H9 (cell line): ENCODE measurements at regions not wholly inside any gene's neighbourhood (a gene's known extent, or its start where the extent isn't known, plus 50 kb on each side); places are given as distances from the start of the nearest gene placed in this dataset.

Experiments used
- DNase-seq: peaks from one replicate; pipeline ENCODE4 v3.0.0-alpha.2; 2017
- H2AFZ ChIP-seq: one replicate; pipeline ENCODE4 v1.6.1; 2013; ENCODE audit warnings: mild to moderate bottlenecking, low read length, control low read depth, moderate library complexity
- H2AK5ac ChIP-seq: 2 replicates; pipeline ENCODE4 v1.6.1; 2013; ENCODE audit warnings: low read length, control low read depth, mixed read lengths; ENCODE audit not compliant: insufficient read length
- H2BK120ac ChIP-seq: one replicate; pipeline ENCODE4 v1.6.1; 2013; ENCODE audit warnings: low read depth, mild to moderate bottlenecking, low read length, control low read depth, inconsistent platforms; ENCODE audit not compliant: poor library complexity, severe bottlenecking
- H2BK12ac ChIP-seq: 2 replicates; pipeline ENCODE4 v1.6.1; 2013; ENCODE audit warnings: low read length, control low read depth, mixed read lengths, low read depth; ENCODE audit not compliant: insufficient read length
- H2BK15ac ChIP-seq: 2 replicates; pipeline ENCODE4 v1.6.1; 2013; ENCODE audit warnings: low read depth, low read length, control low read depth
- H2BK20ac ChIP-seq: one replicate; pipeline ENCODE4 v1.6.1; 2013; ENCODE audit warnings: low read depth, mild to moderate bottlenecking, low read length, control low read depth, inconsistent platforms; ENCODE audit not compliant: poor library complexity, severe bottlenecking
- H2BK5ac ChIP-seq: 2 replicates; pipeline ENCODE4 v1.6.1; 2013; ENCODE audit warnings: low read length, control low read depth, mixed read lengths; ENCODE audit not compliant: insufficient read length
- H3K14ac ChIP-seq: 2 replicates; pipeline ENCODE4 v1.6.1; 2013; ENCODE audit warnings: low read length, control low read depth; ENCODE audit not compliant: insufficient read depth
- H3K18ac ChIP-seq: 2 replicates; pipeline ENCODE4 v1.6.1; 2013; ENCODE audit warnings: low read depth, mild to moderate bottlenecking, mixed read lengths, low read length, control low read depth; ENCODE audit not compliant: insufficient read length
- H3K23ac ChIP-seq: 2 replicates; pipeline ENCODE4 v1.6.1; 2013; ENCODE audit warnings: low read length, control low read depth, mixed read lengths, low read depth; ENCODE audit not compliant: insufficient read length
- H3K23me2 ChIP-seq: 2 replicates; pipeline ENCODE4 v1.6.1; 2013; ENCODE audit warnings: low read depth, mild to moderate bottlenecking, mixed read lengths, low read length, control low read depth; ENCODE audit not compliant: insufficient read length, poor library complexity, severe bottlenecking
- H3K27ac ChIP-seq: 2 replicates; pipeline ENCODE4 v1.5.1; 2013; ENCODE audit warnings: low read length, control low read depth, mixed read lengths, low read depth; ENCODE audit not compliant: insufficient read length
- H3K27me3 ChIP-seq: 2 replicates; pipeline ENCODE4 v1.6.1; 2013; ENCODE audit warnings: low read length, control low read depth, inconsistent platforms; ENCODE audit not compliant: insufficient read depth
- H3K4ac ChIP-seq: 2 replicates; pipeline ENCODE4 v1.6.1; 2013; ENCODE audit warnings: low read depth, mild to moderate bottlenecking, control low read depth, inconsistent platforms, low read length, moderate library complexity
- H3K4me1 ChIP-seq: 2 replicates; pipeline ENCODE4 v1.6.1; 2013; ENCODE audit warnings: low read length, control low read depth, inconsistent platforms; ENCODE audit not compliant: insufficient read depth
- H3K4me2 ChIP-seq: 2 replicates; pipeline ENCODE4 v1.6.1; 2013; ENCODE audit warnings: low read length, control low read depth, mixed read lengths; ENCODE audit not compliant: insufficient read length, insufficient read depth
- H3K56ac ChIP-seq: 2 replicates; pipeline ENCODE4 v1.6.1; 2013; ENCODE audit warnings: low read depth, mild to moderate bottlenecking, mixed read lengths, low read length, control low read depth; ENCODE audit not compliant: insufficient read length
- H3K79me1 ChIP-seq: 2 replicates; pipeline ENCODE4 v1.6.1; 2013; ENCODE audit warnings: low read depth, mild to moderate bottlenecking, moderate library complexity, low read length, control low read depth, inconsistent platforms; ENCODE audit not compliant: insufficient read depth, poor library complexity, severe bottlenecking
- H3K79me2 ChIP-seq: 2 replicates; pipeline ENCODE4 v1.6.1; 2013; ENCODE audit warnings: low read length, control low read depth, inconsistent platforms; ENCODE audit not compliant: insufficient read depth
- H3K9ac ChIP-seq: 2 replicates; pipeline ENCODE4 v1.6.1; 2013; ENCODE audit warnings: low read length, control low read depth, mixed read lengths; ENCODE audit not compliant: insufficient read length; ENCODE audit errors: extremely low read depth
- H3K9me3 ChIP-seq: one replicate; pipeline ENCODE4 v1.6.1; 2013; ENCODE audit warnings: low read depth, low read length, inconsistent platforms; ENCODE audit not compliant: control insufficient read depth
- H3T11ph ChIP-seq: one replicate; pipeline ENCODE4 v1.6.1; 2013; ENCODE audit warnings: mild to moderate bottlenecking, low read length, control low read depth, inconsistent platforms
- H4K20me1 ChIP-seq: one replicate; pipeline ENCODE4 v1.6.1; 2013; ENCODE audit not compliant: control insufficient read depth, insufficient read length, insufficient read depth
- H4K5ac ChIP-seq: 2 replicates; pipeline ENCODE4 v1.6.1; 2013; ENCODE audit warnings: low read depth, mild to moderate bottlenecking, mixed read lengths, low read length, control low read depth; ENCODE audit not compliant: insufficient read length
- H4K8ac ChIP-seq: replicated peaks from 2 replicates; pipeline ENCODE4 v1.6.1; 2013; ENCODE audit warnings: low read length, control low read depth, mixed read lengths, low read depth; ENCODE audit not compliant: insufficient read length
- H4K91ac ChIP-seq: 2 replicates; pipeline ENCODE4 v1.6.1; 2013; ENCODE audit warnings: low read depth, mild to moderate bottlenecking, moderate library complexity, mixed read lengths, low read length, control low read depth; ENCODE audit not compliant: insufficient read length
- H3K27ac Mint-ChIP-seq, 3 experiments: 2 replicates in 2 of 3; 3 replicates in 1 of 3; pipeline ENCODE4 v1.8.0; 2020 to 2021; ENCODE audit warnings: mixed read lengths in 3 of 3, mild to moderate bottlenecking in 1 of 3, moderate library complexity in 1 of 3
- H3K27me3 Mint-ChIP-seq: 2 replicates; pipeline ENCODE4 v1.8.0; 2021; ENCODE audit warnings: low read depth, mild to moderate bottlenecking, moderate library complexity, mixed read lengths
- H3K36me3 Mint-ChIP-seq, 3 experiments: 2 replicates in 2 of 3; 3 replicates in 1 of 3; pipeline ENCODE4 v1.8.0; 2020 to 2021; ENCODE audit warnings: low read depth in 3 of 3, mixed read lengths in 3 of 3; ENCODE audit not compliant: insufficient read depth in 1 of 3
- H3K4me1 Mint-ChIP-seq, 2 experiments: 2 replicates each; pipeline ENCODE4 v1.8.0; 2020; ENCODE audit warnings: mixed read lengths in 2 of 2
- H3K4me3 Mint-ChIP-seq, 2 experiments: 2 replicates in 1 of 2; 3 replicates in 1 of 2; pipeline ENCODE4 v1.8.0; 2020 to 2021; ENCODE audit warnings: mild to moderate bottlenecking in 2 of 2, mixed read lengths in 2 of 2, moderate library complexity in 1 of 2
- H3K9me3 Mint-ChIP-seq, 2 experiments: 2 replicates in 1 of 2; 3 replicates in 1 of 2; pipeline ENCODE4 v1.8.0; 2020; ENCODE audit warnings: mild to moderate bottlenecking in 2 of 2, mixed read lengths in 2 of 2, moderate library complexity in 1 of 2
- WGBS: extraction: QIAGEN DNeasy Blood & Tissue Kit; methylation state at CpG from one replicate; pipeline ENCODE4 v1.1.7; 2013; ENCODE audit warnings: missing lambda C conversion rate, low lambda C conversion rate, mixed read lengths; ENCODE audit not compliant: insufficient read length; ENCODE audit errors: extremely low coverage; 5-methylcytosine and 5-hydroxymethylcytosine counted together
- TF ChIP-seq, protein P1 (sequence below): fragments of 200-600 bp; sonication (generic); conservative IDR thresholded peaks from 3 replicates; pipeline ENCODE4 v1.8.0; 2021; ENCODE audit warnings: antibody characterized with exemption, mild to moderate bottlenecking

DNA sequence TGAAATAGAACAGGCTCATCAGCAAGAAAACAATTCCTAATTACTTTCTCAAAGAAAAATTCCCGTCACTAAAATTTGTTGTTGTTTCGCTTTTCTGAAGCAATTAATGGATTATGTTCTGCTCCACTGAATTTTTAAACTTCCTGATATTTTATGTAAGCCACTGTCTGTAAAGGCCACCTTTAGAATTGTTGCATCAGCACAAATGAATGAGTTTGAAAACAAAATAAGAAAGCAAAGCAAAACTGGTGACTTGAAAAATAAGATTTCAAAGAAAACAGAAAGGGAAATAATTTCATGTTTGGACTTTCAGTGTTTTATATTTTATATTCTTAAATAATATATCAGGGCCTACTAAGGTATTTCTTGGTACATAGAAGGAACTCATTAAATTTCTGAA, 636.3 kb upstream of the TYRP1 start:
- no CpG with 5 or more reads among the region's 2 CpGs for WGBS
- H3K9me3 Mint-ChIP-seq = peaks cover 35 to 36% of the 10 kb centered on the region in 2 experiments
- Histone ChIP-seq H2AK5ac (no peak overlapping the region), H2BK20ac (no peak overlapping the region), H2AFZ (no peak overlapping the region), H3K79me2 (no peaks in the 10 kb centered on the region), H3K79me1 (no peaks in the 10 kb centered on the region), H3K14ac (no peak overlapping the region), H4K91ac (no peak overlapping the region), H3K27ac (no peak overlapping the region), H3K27me3 (no peaks in the 10 kb centered on the region), H3K56ac (no peak overlapping the region), H2BK12ac (no peak overlapping the region), H2BK15ac (no peak overlapping the region), H3K23me2 (no peaks in the 10 kb centered on the region), H3K9ac (no peak overlapping the region), H4K5ac (no peak overlapping the region), H3K18ac (no peak overlapping the region), H4K8ac (no peak overlapping the region), H4K20me1 (no peaks in the 10 kb centered on the region), H2BK120ac (no peak overlapping the region), H3K9me3 (peaks cover 15% of the 10 kb centered on the region), H2BK5ac (no peak overlapping the region), H3K23ac (no peak overlapping the region), H3K4me1 (no peaks in the 10 kb centered on the region), H3T11ph (no peak overlapping the region), H3K4me2 (no peak overlapping the region), H3K4ac (no peak overlapping the region)
- peaks cover 3 to 14% (median 11%) of the 10 kb centered on the region in 3 experiments; a peak in 5 of 7 replicates for H3K36me3 Mint-ChIP-seq
- peaks cover 0 to 3% of the 10 kb centered on the region in 2 experiments; a peak in 2 of 4 replicates for H3K4me1 Mint-ChIP-seq
- no peaks in the 10 kb centered on the region for H3K27me3 Mint-ChIP-seq
- H3K27ac Mint-ChIP-seq = no peak overlapping the region
- no peak overlapping the region for H3K4me3 Mint-ChIP-seq
- TF ChIP-seq, protein P1, sequence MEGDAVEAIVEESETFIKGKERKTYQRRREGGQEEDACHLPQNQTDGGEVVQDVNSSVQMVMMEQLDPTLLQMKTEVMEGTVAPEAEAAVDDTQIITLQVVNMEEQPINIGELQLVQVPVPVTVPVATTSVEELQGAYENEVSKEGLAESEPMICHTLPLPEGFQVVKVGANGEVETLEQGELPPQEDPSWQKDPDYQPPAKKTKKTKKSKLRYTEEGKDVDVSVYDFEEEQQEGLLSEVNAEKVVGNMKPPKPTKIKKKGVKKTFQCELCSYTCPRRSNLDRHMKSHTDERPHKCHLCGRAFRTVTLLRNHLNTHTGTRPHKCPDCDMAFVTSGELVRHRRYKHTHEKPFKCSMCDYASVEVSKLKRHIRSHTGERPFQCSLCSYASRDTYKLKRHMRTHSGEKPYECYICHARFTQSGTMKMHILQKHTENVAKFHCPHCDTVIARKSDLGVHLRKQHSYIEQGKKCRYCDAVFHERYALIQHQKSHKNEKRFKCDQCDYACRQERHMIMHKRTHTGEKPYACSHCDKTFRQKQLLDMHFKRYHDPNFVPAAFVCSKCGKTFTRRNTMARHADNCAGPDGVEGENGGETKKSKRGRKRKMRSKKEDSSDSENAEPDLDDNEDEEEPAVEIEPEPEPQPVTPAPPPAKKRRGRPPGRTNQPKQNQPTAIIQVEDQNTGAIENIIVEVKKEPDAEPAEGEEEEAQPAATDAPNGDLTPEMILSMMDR = no peak
- DNase-seq = no peak
